Kidney epithelial cell (primary cell): ENCODE measurements at regions not wholly inside any gene's neighbourhood (a gene's known extent, or its start where the extent isn't known, plus 50 kb on each side); places are given as distances from the start of the nearest gene placed in this dataset.
"Not testable (repeated sequence)": the region's sequence is repeated elsewhere in the genome, so short reads cannot be mapped to it uniquely, and the experiment has no call there.

ENCODE experiments used
- DNase-seq: peaks from one replicate; pipeline ENCODE4 v3.0.0-alpha.2; 2010; ENCODE audit warnings: low read depth
- H3K27me3 ChIP-seq: 2 replicates; pipeline ENCODE4 v1.6.0; 2011; ENCODE audit warnings: low read length; ENCODE audit not compliant: control insufficient read depth, insufficient read depth
- H3K36me3 ChIP-seq: 2 replicates; pipeline ENCODE4 v1.5.1; 2011; ENCODE audit warnings: low read length; ENCODE audit not compliant: control insufficient read depth, insufficient read depth
- H3K4me3 ChIP-seq: 2 replicates; pipeline ENCODE4 v1.5.1; 2011; ENCODE audit warnings: low read depth, mild to moderate bottlenecking, control low read depth, low read length
- CTCF ChIP-seq: IDR thresholded peaks from 2 replicates; pipeline ENCODE4 v1.5.1; 2011; ENCODE audit warnings: mild to moderate bottlenecking, moderate library complexity, low read length, control low read depth, inconsistent platforms; ENCODE audit not compliant: insufficient read depth, poor library complexity, severe bottlenecking

- not testable (repeated sequence) for DNase-seq, H3K4me3 ChIP-seq
Observed at GRCh38 chr10:46095943-46096342, 49.9 kb upstream of the MSMB start.

GRCh38 chr10:46096446-46096845 is 50.4 kb upstream of the MSMB start:
- Histone ChIP-seq H3K36me3 (no peaks in the 10 kb centered on the region), H3K27me3 (no peaks in the 10 kb centered on the region), H3K4me3 (no peak overlapping the region)
- DNase-seq, result no peak
- TF ChIP-seq CTCF, result no peak

More at GRCh38 chr10:46095943-46096342, 49.9 kb upstream of the MSMB start:
- H3K27me3 ChIP-seq, H3K36me3 ChIP-seq: not testable (repeated sequence)

- DNase-seq, result no peak
- no peak overlapping the region for H3K4me3 ChIP-seq
- no peak for TF ChIP-seq CTCF
- H3K36me3 ChIP-seq, result no peaks in the 10 kb centered on the region
- H3K27me3 ChIP-seq, result no peaks in the 10 kb centered on the region
Observed at GRCh38 chr10:46096909-46097575, 51.0 kb upstream of the MSMB start.

GRCh38 chr10:46097576-46098317 is 51.7 kb upstream of the MSMB start:
- no peaks in the 10 kb centered on the region for H3K27me3 ChIP-seq
- no peak overlapping the region for H3K4me3 ChIP-seq
- TF ChIP-seq CTCF, result no peak
- no peak for DNase-seq
- H3K36me3 ChIP-seq, result no peaks in the 10 kb centered on the region

GRCh38 chr10:46098386-46098785 is 52.3 kb upstream of the MSMB start:
- Histone ChIP-seq H3K27me3 (no peaks in the 10 kb centered on the region), H3K36me3 (no peaks in the 10 kb centered on the region), H3K4me3 (no peak overlapping the region)
- DNase-seq, result no peak
- no peak for TF ChIP-seq CTCF

- not testable (repeated sequence) for DNase-seq, H3K36me3 ChIP-seq
Observed at GRCh38 chr10:46098925-46099324, 52.9 kb upstream of the MSMB start.

More at GRCh38 chr10:46098925-46099324, 52.9 kb upstream of the MSMB start:
- H3K4me3 ChIP-seq, H3K27me3 ChIP-seq: not testable (repeated sequence)
